Neural progenitor cell (in vitro differentiated cells): ENCODE measurements at regions not wholly inside any gene's neighbourhood (a gene's known extent, or its start where the extent isn't known, plus 50 kb on each side); places are given as distances from the start of the nearest gene placed in this dataset.

Experiments used
- DNase-seq: peaks from one replicate; pipeline ENCODE4 v3.0.0-alpha.2; 2016; ENCODE audit warnings: low spot score
- H2AFZ ChIP-seq: fragments of 200-600 bp; sonication (generic); replicated peaks from 2 replicates; pipeline ENCODE4 v1.6.1; 2016; ENCODE audit warnings: antibody characterized with exemption
- H3F3A ChIP-seq: fragments of 200-600 bp; sonication (generic); 2 replicates; pipeline ENCODE4 v1.6.1; 2016; ENCODE audit warnings: antibody characterized with exemption, low read depth
- H3K27ac ChIP-seq: fragments of 200-600 bp; sonication (generic); 2 replicates; pipeline ENCODE4 v1.5.1; 2016; ENCODE audit warnings: mild to moderate bottlenecking
- H3K27me3 ChIP-seq: fragments of 200-600 bp; sonication (generic); 2 replicates; pipeline ENCODE4 v1.6.1; 2016; ENCODE audit warnings: mild to moderate bottlenecking, moderate library complexity
- H3K36me3 ChIP-seq: fragments of 200-600 bp; sonication (generic); 2 replicates; pipeline ENCODE4 v1.5.1; 2016
- H3K4me1 ChIP-seq: fragments of 200-600 bp; sonication (generic); 2 replicates; pipeline ENCODE4 v1.6.1; 2016; ENCODE audit warnings: mixed run types
- H3K4me2 ChIP-seq: fragments of 200-600 bp; sonication (generic); 2 replicates; pipeline ENCODE4 v1.6.1; 2016
- H3K4me3 ChIP-seq: fragments of 200-600 bp; sonication (generic); 2 replicates; pipeline ENCODE4 v1.5.1; 2016
- H3K79me2 ChIP-seq: fragments of 200-600 bp; sonication (generic); 2 replicates; pipeline ENCODE4 v1.6.1; 2016; ENCODE audit warnings: low read depth
- H3K9ac ChIP-seq: fragments of 200-600 bp; sonication (generic); 2 replicates; pipeline ENCODE4 v1.6.1; 2016
- H3K9me3 ChIP-seq: fragments of 200-600 bp; sonication (generic); 2 replicates; pipeline ENCODE4 v1.5.1; 2016; ENCODE audit warnings: low read depth
- H4K20me1 ChIP-seq: fragments of 200-600 bp; sonication (generic); 2 replicates; pipeline ENCODE4 v1.6.1; 2016; ENCODE audit warnings: low read depth
- H3K27ac Mint-ChIP-seq: 3 replicates; pipeline ENCODE4 v1.8.0; 2021; ENCODE audit warnings: mixed read lengths
- H3K27me3 Mint-ChIP-seq: 2 replicates; pipeline ENCODE4 v1.8.0; 2022; ENCODE audit warnings: low read depth, mild to moderate bottlenecking, inconsistent platforms, moderate library complexity, mixed read lengths; ENCODE audit not compliant: insufficient read depth
- H3K36me3 Mint-ChIP-seq: 3 replicates; pipeline ENCODE4 v1.8.0; 2021; ENCODE audit warnings: mixed read lengths
- H3K4me1 Mint-ChIP-seq: 3 replicates; pipeline ENCODE4 v1.8.0; 2021; ENCODE audit warnings: mixed read lengths
- H3K4me3 Mint-ChIP-seq: 3 replicates; pipeline ENCODE4 v1.8.0; 2021; ENCODE audit warnings: mild to moderate bottlenecking, moderate library complexity, mixed read lengths
- H3K9me3 Mint-ChIP-seq: 3 replicates; pipeline ENCODE4 v1.8.0; 2020; ENCODE audit warnings: mixed read lengths
- CTCF ChIP-seq: fragments of 200-600 bp; sonication (generic); IDR thresholded peaks from 2 replicates; pipeline ENCODE4 v1.5.1; 2017; ENCODE audit warnings: antibody characterized with exemption, mild to moderate bottlenecking
- EZH2 ChIP-seq: fragments of 200-600 bp; sonication (generic); IDR thresholded peaks from 2 replicates; pipeline ENCODE4 v1.6.1; 2017; ENCODE audit warnings: antibody characterized with exemption, mild to moderate bottlenecking, moderate library complexity
- EZH2phosphoT487 ChIP-seq: fragments of 200-600 bp; sonication (generic); IDR thresholded peaks from 2 replicates; pipeline ENCODE4 v1.6.1; 2017; ENCODE audit warnings: antibody characterized with exemption

GRCh38 chr6:16064671-16065072 is 64.2 kb upstream of the MYLIP start:
- Histone ChIP-seq H2AFZ (no peak overlapping the region), H3K4me3 (no peak overlapping the region), H3K36me3 (no peaks in the 10 kb centered on the region), H3K79me2 (no peaks in the 10 kb centered on the region), H3K27me3 (no peaks in the 10 kb centered on the region), H3F3A (no peaks in the 10 kb centered on the region), H3K4me2 (peak overlapping the region; percentile 42), H3K9ac (no peak overlapping the region), H3K27ac (no peak overlapping the region), H4K20me1 (no peaks in the 10 kb centered on the region), H3K4me1 (peaks cover 8% of the 10 kb centered on the region), H3K9me3 (no peaks in the 10 kb centered on the region)
- DNase-seq: peak; percentile 44
- TF ChIP-seq EZH2: no peak
- no peak for TF ChIP-seq CTCF
- no peak for TF ChIP-seq EZH2phosphoT487
- peaks cover 2% of the 10 kb centered on the region for H3K27me3 Mint-ChIP-seq
- peaks cover 16% of the 10 kb centered on the region for H3K4me1 Mint-ChIP-seq
- no peak overlapping the region for H3K27ac Mint-ChIP-seq
- no peaks in the 10 kb centered on the region for H3K36me3 Mint-ChIP-seq
- H3K9me3 Mint-ChIP-seq: no peaks in the 10 kb centered on the region
- no peak overlapping the region for H3K4me3 Mint-ChIP-seq

- Histone ChIP-seq H3K4me3 (no peak overlapping the region), H2AFZ (no peak overlapping the region), H3K4me2 (no peak overlapping the region), H3K36me3 (no peaks in the 10 kb centered on the region), H3K9ac (no peak overlapping the region), H3K27me3 (no peaks in the 10 kb centered on the region), H3F3A (no peaks in the 10 kb centered on the region), H3K79me2 (no peaks in the 10 kb centered on the region), H3K4me1 (peaks cover 8% of the 10 kb centered on the region), H3K9me3 (no peaks in the 10 kb centered on the region), H4K20me1 (no peaks in the 10 kb centered on the region), H3K27ac (no peak overlapping the region)
- no peak for DNase-seq
- TF ChIP-seq EZH2phosphoT487: no peak
- TF ChIP-seq EZH2: no peak
- no peak for TF ChIP-seq CTCF
- peaks cover 2% of the 10 kb centered on the region for H3K27me3 Mint-ChIP-seq
- H3K36me3 Mint-ChIP-seq: no peaks in the 10 kb centered on the region
- peaks cover 16% of the 10 kb centered on the region for H3K4me1 Mint-ChIP-seq
- no peaks in the 10 kb centered on the region for H3K9me3 Mint-ChIP-seq
- no peak overlapping the region for H3K27ac Mint-ChIP-seq
- H3K4me3 Mint-ChIP-seq: no peak overlapping the region
Observed at GRCh38 chr6:16063580-16063979, 65.3 kb upstream of the MYLIP start.

- Histone ChIP-seq H3F3A (no peaks in the 10 kb centered on the region), H2AFZ (no peak overlapping the region), H3K4me3 (no peak overlapping the region), H3K4me2 (no peak overlapping the region), H4K20me1 (no peaks in the 10 kb centered on the region), H3K9me3 (no peaks in the 10 kb centered on the region), H3K79me2 (no peaks in the 10 kb centered on the region), H3K27ac (no peak overlapping the region), H3K36me3 (no peaks in the 10 kb centered on the region), H3K4me1 (peaks cover 8% of the 10 kb centered on the region), H3K27me3 (no peaks in the 10 kb centered on the region), H3K9ac (no peak overlapping the region)
- Mint-ChIP-seq H3K27ac (no peak overlapping the region), H3K4me3 (no peak overlapping the region), H3K27me3 (peaks cover 2% of the 10 kb centered on the region), H3K4me1 (peaks cover 21% of the 10 kb centered on the region), H3K36me3 (peaks cover 2% of the 10 kb centered on the region), H3K9me3 (no peaks in the 10 kb centered on the region)
- DNase-seq: no peak
- TF ChIP-seq EZH2: no peak
- TF ChIP-seq CTCF: no peak
- TF ChIP-seq EZH2phosphoT487: no peak
Observed at GRCh38 chr6:16061818-16062217, 67.1 kb upstream of the MYLIP start.

GRCh38 chr6:16060039-16060438 is 68.8 kb upstream of the MYLIP start:
- peaks cover 8% of the 10 kb centered on the region for H3K4me1 ChIP-seq
- no peak overlapping the region for H3K9ac ChIP-seq
- Mint-ChIP-seq H3K9me3 (no peaks in the 10 kb centered on the region), H3K4me3 (no peak overlapping the region), H3K36me3 (peaks cover 2% of the 10 kb centered on the region), H3K4me1 (peaks cover 20% of the 10 kb centered on the region), H3K27me3 (peaks cover 5% of the 10 kb centered on the region), H3K27ac (no peak overlapping the region)
- peak overlapping the region; percentile 79 for H2AFZ ChIP-seq
- no peaks in the 10 kb centered on the region for H3F3A ChIP-seq
- no peaks in the 10 kb centered on the region for H3K79me2 ChIP-seq
- no peak overlapping the region for H3K4me3 ChIP-seq
- no peaks in the 10 kb centered on the region for H3K27me3 ChIP-seq
- TF ChIP-seq EZH2phosphoT487: no peak
- no peak for TF ChIP-seq CTCF
- no peak for TF ChIP-seq EZH2
- no peaks in the 10 kb centered on the region for H3K36me3 ChIP-seq
- DNase-seq: no peak
- no peak overlapping the region for H3K27ac ChIP-seq
- no peak overlapping the region for H3K4me2 ChIP-seq
- H4K20me1 ChIP-seq: no peaks in the 10 kb centered on the region
- H3K9me3 ChIP-seq: no peaks in the 10 kb centered on the region
